ENCODE measurements at regions not wholly inside any gene's neighbourhood (a gene's known extent, or its start where the extent isn't known, plus 50 kb on each side); places are given as distances from the start of the nearest gene placed in this dataset.

GRCh38 chr17:45649796-45650195 lies 134.3 kb upstream of the CRHR1 start:
- POLR2A ChIA-PET: no interaction called here
- CTCF ChIA-PET: interaction anchor here (2.2 kb wide), 1 partner anchor 10 kb away, joined by 10 read pairs; no protein-coding TSS in a partner anchor
- no peak for DNase-seq (ENCODE audit: low read depth, low spot score)
- H3K4me3 ChIP-seq (ENCODE audit: low read depth, low read length): no peak overlapping the region
- TF ChIP-seq, protein P1, sequence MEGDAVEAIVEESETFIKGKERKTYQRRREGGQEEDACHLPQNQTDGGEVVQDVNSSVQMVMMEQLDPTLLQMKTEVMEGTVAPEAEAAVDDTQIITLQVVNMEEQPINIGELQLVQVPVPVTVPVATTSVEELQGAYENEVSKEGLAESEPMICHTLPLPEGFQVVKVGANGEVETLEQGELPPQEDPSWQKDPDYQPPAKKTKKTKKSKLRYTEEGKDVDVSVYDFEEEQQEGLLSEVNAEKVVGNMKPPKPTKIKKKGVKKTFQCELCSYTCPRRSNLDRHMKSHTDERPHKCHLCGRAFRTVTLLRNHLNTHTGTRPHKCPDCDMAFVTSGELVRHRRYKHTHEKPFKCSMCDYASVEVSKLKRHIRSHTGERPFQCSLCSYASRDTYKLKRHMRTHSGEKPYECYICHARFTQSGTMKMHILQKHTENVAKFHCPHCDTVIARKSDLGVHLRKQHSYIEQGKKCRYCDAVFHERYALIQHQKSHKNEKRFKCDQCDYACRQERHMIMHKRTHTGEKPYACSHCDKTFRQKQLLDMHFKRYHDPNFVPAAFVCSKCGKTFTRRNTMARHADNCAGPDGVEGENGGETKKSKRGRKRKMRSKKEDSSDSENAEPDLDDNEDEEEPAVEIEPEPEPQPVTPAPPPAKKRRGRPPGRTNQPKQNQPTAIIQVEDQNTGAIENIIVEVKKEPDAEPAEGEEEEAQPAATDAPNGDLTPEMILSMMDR (IDR thresholded peaks at IDR 0.05; ENCODE audit: insufficient read depth, low read length, missing control alignments): no peak

GRCh38 chr17:45650561-45650960 lies 133.6 kb upstream of the CRHR1 start:
- TF ChIP-seq, protein P1 (IDR thresholded peaks at IDR 0.05; ENCODE audit: insufficient read depth, low read length, missing control alignments): no peak
- ChIA-PET CTCF (interaction anchor here (1.0 to 1.4 kb wide), 2 partner anchors 9 to 10 kb away, joined by 3 read pairs; no protein-coding TSS in a partner anchor), POLR2A (no interaction called here)
- no peak for DNase-seq (ENCODE audit: low read depth, low spot score)
- H3K4me3 ChIP-seq (ENCODE audit: low read depth, low read length): no peak overlapping the region

- TF ChIP-seq, protein P1 (IDR thresholded peaks at IDR 0.05; ENCODE audit: insufficient read depth, low read length, missing control alignments): no peak
- H3K4me3 ChIP-seq (ENCODE audit: low read depth, low read length): no peak overlapping the region
- no peak for DNase-seq (ENCODE audit: low read depth, low spot score)
- ChIA-PET POLR2A (no interaction called here), CTCF (interaction anchor here (1.0 to 1.4 kb wide), 2 partner anchors 9 to 11 kb away, joined by 3 read pairs; no protein-coding TSS in a partner anchor)
These were observed 132.9 kb upstream of the CRHR1 start for GRCh38 chr17:45651145-45651709.

DNA sequence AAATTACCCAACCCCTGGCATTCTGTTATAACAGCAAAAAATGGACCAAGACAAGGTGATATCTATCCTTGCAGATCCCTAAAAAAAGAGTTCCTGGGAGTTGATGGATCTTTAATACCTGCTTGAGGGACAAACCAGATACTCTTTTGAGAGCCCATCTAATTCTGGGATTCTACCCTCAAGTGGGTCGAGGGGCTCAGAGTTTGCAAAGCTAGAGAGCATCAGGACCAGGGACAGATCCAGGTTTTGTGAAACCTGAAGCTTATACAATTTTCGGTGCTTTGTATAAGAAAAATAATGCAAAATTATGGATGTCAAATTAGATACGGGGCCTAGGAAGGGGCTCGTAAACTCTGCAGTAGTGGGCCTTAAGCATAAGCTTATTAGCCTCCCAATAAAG lies 130.5 kb upstream of the CRHR1 start:
- CTCF ChIA-PET: interaction anchor here (0.9 to 2.1 kb wide), 4 partner anchors 12 to 198 kb away, joined by 3 to 6 read pairs (median 4); no protein-coding TSS in a partner anchor

GRCh38 chr17:45656527-45657181 lies 127.5 kb upstream of the CRHR1 start:
- ChIA-PET POLR2A (no interaction called here), CTCF (interaction anchor here (1.7 to 2.0 kb wide), 2 partner anchors 16 to 176 kb away, joined by 5 to 6 read pairs; no protein-coding TSS in a partner anchor)
- no peak overlapping the region for H3K4me3 ChIP-seq (ENCODE audit: low read depth, low read length)
- no peak for DNase-seq (ENCODE audit: low read depth, low spot score)
- TF ChIP-seq, protein P1 (IDR thresholded peaks at IDR 0.05; ENCODE audit: insufficient read depth, low read length, missing control alignments): no peak

More for the DNA sequence above, 130.5 kb upstream of the CRHR1 start:
- TF ChIP-seq, protein P1 (IDR thresholded peaks at IDR 0.05; ENCODE audit: insufficient read depth, low read length, missing control alignments): no peak
- POLR2A ChIA-PET: no interaction called here
- no peak overlapping the region for H3K4me3 ChIP-seq (ENCODE audit: low read depth, low read length)
- DNase-seq (ENCODE audit: low read depth, low spot score): no peak

DNA sequence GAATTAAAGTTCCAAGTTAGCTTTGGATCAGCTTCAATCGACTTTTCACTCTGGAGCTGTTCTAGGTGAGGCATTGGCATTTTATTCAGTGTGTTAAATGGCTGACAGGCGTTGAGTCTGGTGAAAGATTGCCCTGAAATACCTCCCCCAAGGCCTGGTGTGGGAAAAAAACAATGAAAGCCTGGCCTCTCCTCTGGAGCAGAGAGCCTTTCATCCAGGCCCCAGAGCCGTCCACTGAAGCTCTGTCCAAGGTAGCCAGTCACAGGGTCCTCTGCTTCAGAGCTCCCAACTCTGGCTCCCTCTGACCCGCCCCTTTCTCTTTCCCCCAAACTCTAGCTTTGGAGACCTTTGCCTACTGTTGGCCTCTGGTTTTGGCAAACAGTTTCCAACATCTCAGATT lies 123.6 kb upstream of the CRHR1 start:
- TF ChIP-seq, protein P1 (IDR thresholded peaks at IDR 0.05; ENCODE audit: insufficient read depth, low read length, missing control alignments): no peak
- H3K4me3 ChIP-seq (ENCODE audit: low read depth, low read length): no peak overlapping the region
- ChIA-PET CTCF (no interaction called here), POLR2A (no interaction called here)
- DNase-seq (ENCODE audit: low read depth, low spot score): no peak
